ENCODE measurements at regions not wholly inside any gene's neighbourhood (a gene's known extent, or its start where the extent isn't known, plus 50 kb on each side); places are given as distances from the start of the nearest gene placed in this dataset.
"Not testable (repeated sequence)": the region's sequence is repeated elsewhere in the genome, so short reads cannot be mapped to it uniquely, and the experiment has no call there.

DNA sequence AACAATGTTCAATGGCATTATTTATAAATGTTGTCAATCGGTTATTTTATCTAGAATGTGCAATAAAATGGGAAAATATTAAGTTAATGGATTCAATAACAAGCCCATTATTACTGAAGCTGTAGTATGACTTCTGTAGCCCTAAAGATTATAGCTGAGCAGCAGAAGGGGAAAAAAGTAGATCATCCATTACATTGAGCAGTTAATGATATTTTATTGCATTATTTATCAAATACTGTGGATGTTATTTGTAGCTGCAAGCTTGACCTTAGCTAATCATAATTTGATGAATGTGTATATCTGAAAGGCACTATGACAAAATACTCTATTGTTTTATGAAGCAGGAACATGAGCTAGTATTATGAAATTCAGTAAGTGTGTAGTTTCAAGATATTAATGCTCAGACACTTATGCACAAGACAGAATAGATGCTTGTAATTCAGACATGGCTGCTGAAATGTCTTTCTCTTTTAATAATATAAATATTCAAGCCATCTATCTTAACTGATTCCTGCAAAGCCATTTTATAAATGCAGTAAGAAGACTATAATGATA is 131.5 kb upstream of the MGAT4C start:
- Histone ChIP-seq H3K36me3 (no peaks in the 10 kb centered on the region), H3K27ac (no peak overlapping the region), H3K4me3 (no peak overlapping the region), H3K9me3 (no peaks in the 10 kb centered on the region), H3K4me1 (no peaks in the 10 kb centered on the region), H3K27me3 (no peaks in the 10 kb centered on the region)
- intact Hi-C loops (cut with DNase I; ENCODE audit: low total_unique reads): no loop called here
- no peak for DNase-seq
- TF ChIP-seq, protein P1, sequence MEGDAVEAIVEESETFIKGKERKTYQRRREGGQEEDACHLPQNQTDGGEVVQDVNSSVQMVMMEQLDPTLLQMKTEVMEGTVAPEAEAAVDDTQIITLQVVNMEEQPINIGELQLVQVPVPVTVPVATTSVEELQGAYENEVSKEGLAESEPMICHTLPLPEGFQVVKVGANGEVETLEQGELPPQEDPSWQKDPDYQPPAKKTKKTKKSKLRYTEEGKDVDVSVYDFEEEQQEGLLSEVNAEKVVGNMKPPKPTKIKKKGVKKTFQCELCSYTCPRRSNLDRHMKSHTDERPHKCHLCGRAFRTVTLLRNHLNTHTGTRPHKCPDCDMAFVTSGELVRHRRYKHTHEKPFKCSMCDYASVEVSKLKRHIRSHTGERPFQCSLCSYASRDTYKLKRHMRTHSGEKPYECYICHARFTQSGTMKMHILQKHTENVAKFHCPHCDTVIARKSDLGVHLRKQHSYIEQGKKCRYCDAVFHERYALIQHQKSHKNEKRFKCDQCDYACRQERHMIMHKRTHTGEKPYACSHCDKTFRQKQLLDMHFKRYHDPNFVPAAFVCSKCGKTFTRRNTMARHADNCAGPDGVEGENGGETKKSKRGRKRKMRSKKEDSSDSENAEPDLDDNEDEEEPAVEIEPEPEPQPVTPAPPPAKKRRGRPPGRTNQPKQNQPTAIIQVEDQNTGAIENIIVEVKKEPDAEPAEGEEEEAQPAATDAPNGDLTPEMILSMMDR (IDR thresholded peaks at IDR 0.05): no peak
- TF ChIP-seq POLR2A (IDR thresholded peaks at IDR 0.05): no peak

DNA sequence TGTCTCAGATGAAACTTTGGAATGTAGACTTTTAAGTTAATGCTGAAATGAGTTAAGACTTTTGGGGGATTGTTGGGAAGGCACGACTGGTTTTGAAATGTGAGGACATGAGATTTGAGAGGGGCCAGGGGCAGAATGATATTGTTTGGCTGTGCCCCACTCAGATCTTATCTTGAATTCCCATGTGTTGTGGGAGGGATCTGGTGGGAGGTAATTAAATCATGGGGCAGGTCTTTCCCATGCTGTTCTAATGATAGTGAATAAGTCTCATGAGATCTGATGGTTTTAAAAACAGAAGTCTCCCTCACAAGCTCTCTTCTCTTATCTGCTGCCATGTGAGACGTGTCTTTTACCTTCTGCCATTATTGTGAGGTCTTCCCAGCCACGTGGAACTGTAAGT is 127.6 kb upstream of the MGAT4C start:
- H3K36me3 ChIP-seq; H3K9me3 ChIP-seq; intact Hi-C loops (cut with DNase I; ENCODE audit: low total_unique reads); H3K27ac ChIP-seq; H3K4me3 ChIP-seq; DNase-seq; H3K4me1 ChIP-seq; H3K27me3 ChIP-seq: not testable (repeated sequence)

DNA sequence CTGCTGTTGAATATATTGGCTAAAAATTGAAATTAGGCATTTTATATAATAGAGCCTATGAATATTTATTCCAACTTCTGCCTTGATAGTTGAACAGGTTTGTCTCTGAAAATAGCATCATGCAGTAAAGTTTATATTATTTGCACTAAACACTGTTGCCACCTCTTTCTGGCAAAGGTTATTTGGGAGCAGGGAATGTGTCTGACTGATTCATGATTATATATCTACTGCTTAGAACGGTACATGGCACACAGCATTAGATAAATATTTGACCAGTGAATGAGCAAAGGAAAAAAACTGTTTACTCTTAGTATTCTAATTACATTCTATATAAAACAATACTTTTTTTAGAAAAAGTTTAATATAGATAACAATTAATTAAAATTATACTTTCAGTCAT is 123.1 kb upstream of the MGAT4C start:
- Histone ChIP-seq H3K4me1 (no peaks in the 10 kb centered on the region), H3K27me3 (no peaks in the 10 kb centered on the region), H3K36me3 (no peaks in the 10 kb centered on the region), H3K4me3 (no peak overlapping the region), H3K27ac (no peak overlapping the region), H3K9me3 (no peaks in the 10 kb centered on the region)
- intact Hi-C loops (cut with DNase I; ENCODE audit: low total_unique reads): no loop called here
- DNase-seq: no peak
- TF ChIP-seq, protein P1 (IDR thresholded peaks at IDR 0.05): no peak
- TF ChIP-seq POLR2A (IDR thresholded peaks at IDR 0.05): no peak

DNA sequence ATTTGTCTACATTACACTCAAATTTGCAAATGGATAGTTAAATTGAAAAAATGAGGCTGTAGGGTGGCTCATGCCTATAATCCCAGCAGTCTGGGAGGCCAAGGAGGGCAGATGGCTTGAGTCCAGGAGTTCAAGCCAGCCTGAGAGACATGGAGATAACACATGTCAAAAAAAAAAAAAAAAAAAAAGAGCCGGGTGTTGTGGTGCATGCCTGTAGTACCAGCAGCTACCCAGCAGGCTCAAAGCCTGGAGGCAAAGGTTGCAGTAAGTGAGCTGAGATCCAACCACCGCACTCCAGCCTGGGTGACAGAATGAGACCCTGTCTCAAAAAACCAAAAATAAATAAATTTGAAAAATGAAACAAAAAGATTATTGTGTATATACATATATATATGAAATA is 119.9 kb upstream of the MGAT4C start:
- no peak for TF ChIP-seq POLR2A (IDR thresholded peaks at IDR 0.05)
- TF ChIP-seq, protein P1 (IDR thresholded peaks at IDR 0.05): no peak
- DNase-seq: no peak
- intact Hi-C loops (cut with DNase I; ENCODE audit: low total_unique reads): no loop called here

DNA sequence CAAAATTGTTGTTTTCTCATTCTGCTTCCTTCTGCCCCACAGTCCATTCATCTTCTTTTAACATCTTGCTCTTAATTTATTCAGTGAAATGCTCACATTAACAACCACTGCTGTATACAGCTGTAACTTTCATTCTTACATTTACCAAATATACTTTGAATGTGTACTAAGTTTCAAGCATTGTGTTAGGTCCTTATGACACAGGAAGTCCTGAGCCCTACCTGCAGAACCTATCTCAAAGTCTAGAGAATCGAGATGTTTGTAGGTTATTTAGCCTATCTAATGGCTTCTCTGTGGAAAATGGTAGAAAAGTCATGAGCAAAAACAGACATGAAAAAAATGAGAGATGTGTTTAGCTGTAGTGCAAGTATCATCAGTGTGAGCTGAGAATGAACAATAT is 117.6 kb upstream of the MGAT4C start:
- H3K4me1 ChIP-seq: no peaks in the 10 kb centered on the region
- H3K36me3 ChIP-seq: no peaks in the 10 kb centered on the region
- no peaks in the 10 kb centered on the region for H3K27me3 ChIP-seq
- H3K9me3 ChIP-seq: no peaks in the 10 kb centered on the region
- TF ChIP-seq POLR2A (IDR thresholded peaks at IDR 0.05): no peak
- H3K27ac ChIP-seq: no peak overlapping the region
- intact Hi-C loops (cut with DNase I; ENCODE audit: low total_unique reads): no loop called here
- no peak for DNase-seq
- no peak overlapping the region for H3K4me3 ChIP-seq

More for the DNA sequence above, 119.9 kb upstream of the MGAT4C start:
- no peaks in the 10 kb centered on the region for H3K27me3 ChIP-seq
- no peaks in the 10 kb centered on the region for H3K9me3 ChIP-seq
- no peak overlapping the region for H3K27ac ChIP-seq
- H3K4me3 ChIP-seq: no peak overlapping the region
- H3K36me3 ChIP-seq: no peaks in the 10 kb centered on the region
- H3K4me1 ChIP-seq: no peaks in the 10 kb centered on the region

DNA sequence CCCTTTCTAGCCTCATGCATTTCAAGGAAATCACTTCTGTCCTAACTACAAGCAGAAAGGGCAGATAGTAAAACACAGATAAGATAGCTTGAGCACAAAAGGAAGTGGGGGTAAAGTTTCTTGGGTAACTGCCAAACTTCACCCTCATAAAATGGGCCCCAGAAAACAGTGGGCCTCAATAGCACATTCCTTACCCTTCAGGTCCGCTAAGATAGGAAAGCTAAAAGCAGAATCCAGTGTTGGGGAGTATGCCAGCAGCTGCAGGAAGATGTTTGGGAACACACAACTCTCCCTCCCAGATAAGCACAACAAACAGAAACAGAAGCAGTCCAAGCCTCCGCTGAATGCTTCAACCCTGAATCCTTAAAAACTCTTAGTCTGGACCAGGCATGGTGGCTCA is 110.9 kb upstream of the MGAT4C start:
- Histone ChIP-seq H3K27me3 (no peaks in the 10 kb centered on the region), H3K4me3 (no peak overlapping the region), H3K27ac (no peak overlapping the region), H3K9me3 (no peaks in the 10 kb centered on the region), H3K4me1 (no peaks in the 10 kb centered on the region), H3K36me3 (no peaks in the 10 kb centered on the region)
- no peak for DNase-seq
- no peak for TF ChIP-seq POLR2A (IDR thresholded peaks at IDR 0.05)
- TF ChIP-seq, protein P1 (IDR thresholded peaks at IDR 0.05): no peak
- intact Hi-C loops (cut with DNase I; ENCODE audit: low total_unique reads): no loop called here
